H1 (cell line): ENCODE measurements at regions not wholly inside any gene's neighbourhood (a gene's known extent, or its start where the extent isn't known, plus 50 kb on each side); places are given as distances from the start of the nearest gene placed in this dataset.

Experiments used
- CEBPB ChIP-seq: IDR thresholded peaks from 2 replicates; pipeline ENCODE4 v1.6.1; 2012; ENCODE audit warnings: low read depth, low read length
- HDAC6 ChIP-seq: IDR thresholded peaks from one replicate; pipeline ENCODE4 v1.7.1; 2012; ENCODE audit warnings: low read depth, mild to moderate bottlenecking, inconsistent platforms, low read length, moderate library complexity
- RFX5 ChIP-seq: IDR thresholded peaks from 2 replicates; pipeline ENCODE4 v1.6.1; 2011; ENCODE audit warnings: low read depth, low read length, improper control_type of control experiment, borderline replicate concordance
- TF ChIP-seq, protein P1 (sequence below), 3 experiments: IDR thresholded peaks; 1 replicate in 2 of 3; 2 replicates in 1 of 3; pipeline versions ENCODE4 v1.5.1 to v1.6.1; 2011; ENCODE audit warnings: low read length in 3 of 3, mild to moderate bottlenecking in 3 of 3, inconsistent platforms in 2 of 3, low read depth in 1 of 3, moderate library complexity in 1 of 3; ENCODE audit not compliant: insufficient read depth in 1 of 3; ENCODE audit errors: control extremely low read depth in 1 of 3

- TF ChIP-seq CEBPB (no peak), HDAC6 (no peak), RFX5 (no peak)
- TF ChIP-seq, protein P1, sequence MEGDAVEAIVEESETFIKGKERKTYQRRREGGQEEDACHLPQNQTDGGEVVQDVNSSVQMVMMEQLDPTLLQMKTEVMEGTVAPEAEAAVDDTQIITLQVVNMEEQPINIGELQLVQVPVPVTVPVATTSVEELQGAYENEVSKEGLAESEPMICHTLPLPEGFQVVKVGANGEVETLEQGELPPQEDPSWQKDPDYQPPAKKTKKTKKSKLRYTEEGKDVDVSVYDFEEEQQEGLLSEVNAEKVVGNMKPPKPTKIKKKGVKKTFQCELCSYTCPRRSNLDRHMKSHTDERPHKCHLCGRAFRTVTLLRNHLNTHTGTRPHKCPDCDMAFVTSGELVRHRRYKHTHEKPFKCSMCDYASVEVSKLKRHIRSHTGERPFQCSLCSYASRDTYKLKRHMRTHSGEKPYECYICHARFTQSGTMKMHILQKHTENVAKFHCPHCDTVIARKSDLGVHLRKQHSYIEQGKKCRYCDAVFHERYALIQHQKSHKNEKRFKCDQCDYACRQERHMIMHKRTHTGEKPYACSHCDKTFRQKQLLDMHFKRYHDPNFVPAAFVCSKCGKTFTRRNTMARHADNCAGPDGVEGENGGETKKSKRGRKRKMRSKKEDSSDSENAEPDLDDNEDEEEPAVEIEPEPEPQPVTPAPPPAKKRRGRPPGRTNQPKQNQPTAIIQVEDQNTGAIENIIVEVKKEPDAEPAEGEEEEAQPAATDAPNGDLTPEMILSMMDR (IDR thresholded peaks at IDR 0.05; ENCODE audit: control extremely low read depth in 1 of 3, insufficient read depth in 1 of 3, low read depth in 1 of 3, low read length in 3 of 3): no peak
Measured at GRCh38 chr14:97782871-97783414, 985.8 kb downstream of the VRK1 start.
